ENCODE measurements at regions not wholly inside any gene's neighbourhood (a gene's known extent, or its start where the extent isn't known, plus 50 kb on each side); places are given as distances from the start of the nearest gene placed in this dataset.

- DNase-seq, result no peak
These were observed 110.1 kb upstream of the VEGFC start for GRCh38 chr4:176902710-176903323.

- no peak for DNase-seq
These were observed 114.0 kb upstream of the VEGFC start for GRCh38 chr4:176906709-176907108.

DNA sequence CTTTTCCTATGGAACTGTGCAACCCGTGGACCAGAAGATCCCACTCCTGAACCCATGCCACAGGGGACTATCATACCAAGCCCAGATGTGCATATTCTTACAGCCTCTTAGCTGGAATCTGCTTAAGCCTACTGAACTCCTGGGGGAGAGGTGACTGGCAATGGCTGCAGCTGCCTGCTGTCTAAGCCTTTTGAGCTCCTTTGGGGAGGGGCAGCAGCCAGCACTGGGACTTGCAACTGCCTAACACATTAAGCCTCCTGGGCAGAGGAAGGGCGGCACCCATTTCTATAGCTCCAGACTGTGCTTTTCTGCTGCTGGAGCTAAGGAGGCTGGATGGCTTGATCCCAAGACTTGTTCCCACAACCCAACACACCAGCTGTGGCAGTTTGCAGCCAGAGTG lies 117.9 kb upstream of the VEGFC start:
- no peak for DNase-seq

DNA sequence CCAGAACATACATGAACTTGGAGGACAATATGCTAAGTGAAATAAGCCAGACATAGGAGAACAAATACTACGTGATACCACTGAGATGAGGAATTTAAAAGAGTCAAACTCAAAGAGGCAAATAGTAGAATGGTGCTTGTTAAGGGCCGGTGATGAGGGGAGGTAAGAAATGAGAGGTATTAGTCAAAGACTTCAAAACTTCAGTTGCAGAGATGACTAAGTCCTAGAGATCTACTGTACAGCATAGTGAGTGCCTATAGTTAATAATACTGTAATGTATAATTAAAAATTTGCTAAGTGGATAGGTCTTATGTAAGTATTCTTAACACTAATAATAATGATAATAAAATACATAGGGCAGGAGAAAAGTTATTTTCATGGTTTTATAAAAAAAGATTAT lies 126.9 kb upstream of the VEGFC start:
- no peak for DNase-seq

GRCh38 chr4:176920694-176921093 lies 128.0 kb upstream of the VEGFC start:
- no peak for DNase-seq

DNA sequence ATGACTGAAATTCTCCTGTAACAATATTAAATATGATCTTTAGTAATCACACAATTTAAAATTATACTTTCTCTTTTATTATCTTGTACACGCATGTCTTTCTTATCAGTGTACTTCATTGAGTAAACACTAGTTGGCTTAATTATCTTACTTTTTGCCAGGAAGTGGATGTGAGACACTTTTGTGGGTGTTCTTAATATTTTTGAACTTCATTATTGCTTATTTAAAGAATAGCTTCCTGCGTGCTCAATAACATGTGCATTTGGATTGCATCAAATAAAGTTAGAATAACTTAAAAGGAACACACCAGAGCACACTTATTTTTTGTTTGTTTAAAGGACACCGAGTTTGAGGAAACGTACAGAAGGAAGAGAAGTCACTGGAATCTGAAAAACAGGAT lies 128.5 kb upstream of the VEGFC start:
- DNase-seq, result no peak

GRCh38 chr4:176924238-176924637 lies 131.5 kb upstream of the VEGFC start:
- no peak for DNase-seq

DNA sequence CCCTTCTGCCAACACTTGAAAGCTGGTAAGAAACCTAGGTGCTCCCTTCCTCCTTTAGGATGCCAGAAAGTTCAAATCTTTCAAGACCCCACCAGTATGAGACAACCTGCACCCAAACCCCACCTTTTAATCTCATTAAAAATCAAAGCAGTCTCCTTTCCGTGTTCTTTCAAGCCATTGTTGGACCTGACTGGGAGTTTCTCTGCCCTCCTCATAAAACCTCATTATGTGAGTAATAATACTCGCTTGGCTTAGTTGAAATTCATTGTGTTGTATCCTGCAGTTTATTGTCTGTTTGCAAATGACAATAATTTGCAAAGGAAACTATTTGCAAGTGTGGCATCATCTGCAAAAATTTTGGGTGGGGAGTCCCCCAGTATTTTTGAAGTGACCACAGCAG lies 133.2 kb upstream of the VEGFC start:
- DNase-seq, result no peak

DNA sequence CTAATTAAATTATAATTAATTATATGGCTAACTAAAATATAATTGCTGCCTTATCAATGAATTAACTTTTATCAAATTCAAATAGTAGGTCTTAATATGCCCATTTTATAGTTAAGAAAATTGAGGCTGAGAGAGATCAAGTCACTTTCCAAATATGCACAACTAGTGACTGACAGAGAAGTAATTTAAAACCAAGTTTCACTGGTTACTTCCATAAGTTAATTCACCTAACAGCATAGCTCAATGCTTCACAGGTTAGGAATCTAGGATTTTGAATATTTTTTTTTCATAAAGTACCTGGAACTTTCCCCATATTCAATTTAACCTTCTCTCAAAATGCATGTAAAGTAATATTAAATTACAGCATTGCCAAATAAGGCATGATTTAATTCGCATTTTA lies 134.4 kb upstream of the VEGFC start:
- no peak for DNase-seq

DNA sequence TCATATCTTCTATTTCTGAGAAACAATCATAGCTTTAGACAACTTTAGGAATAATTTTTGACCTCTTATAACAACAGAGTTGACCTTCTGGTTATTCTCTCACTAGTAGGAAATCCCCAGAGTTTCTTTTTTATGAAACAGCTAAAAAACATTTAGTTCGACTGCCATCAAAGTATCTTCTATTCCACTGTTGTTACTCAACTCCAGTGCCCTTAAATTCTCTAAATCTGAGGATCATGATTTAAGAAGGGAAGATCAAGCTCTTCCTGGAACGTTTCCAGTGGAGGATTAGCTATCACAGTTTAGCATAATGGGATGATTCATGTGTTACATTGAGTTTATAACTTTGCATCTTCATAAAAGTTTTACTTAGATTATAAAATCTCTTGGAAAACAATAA lies 134.9 kb upstream of the VEGFC start:
- DNase-seq, result no peak

GRCh38 chr4:176939445-176939844 lies 146.7 kb upstream of the VEGFC start:
- no peak for DNase-seq

GRCh38 chr4:176945334-176945733 lies 152.6 kb upstream of the VEGFC start:
- DNase-seq, result no peak

GRCh38 chr4:176949029-176949428 lies 156.3 kb upstream of the VEGFC start:
- no peak for DNase-seq

DNA sequence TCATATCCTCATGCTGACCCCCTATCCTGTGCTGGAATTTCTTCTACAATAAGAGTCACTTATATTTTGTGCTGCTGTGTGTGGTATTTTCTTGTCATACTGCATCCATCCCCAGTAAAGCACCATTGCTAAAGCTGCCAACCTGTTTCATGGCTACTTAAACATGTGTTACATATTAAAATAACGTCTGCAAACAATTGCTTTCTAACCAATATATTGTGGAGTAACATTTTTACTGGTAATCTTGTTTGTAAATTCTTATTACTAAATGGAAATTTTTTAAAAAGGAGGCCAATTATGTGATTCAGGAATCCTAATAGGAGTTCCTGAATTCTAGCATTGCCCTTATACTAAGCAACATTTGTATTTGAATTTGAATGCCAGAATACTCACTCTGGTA lies 160.3 kb upstream of the VEGFC start:
- DNase-seq, result no peak

- DNase-seq, result no peak
These were observed 164.8 kb upstream of the VEGFC start for GRCh38 chr4:176957353-176958118.

DNA sequence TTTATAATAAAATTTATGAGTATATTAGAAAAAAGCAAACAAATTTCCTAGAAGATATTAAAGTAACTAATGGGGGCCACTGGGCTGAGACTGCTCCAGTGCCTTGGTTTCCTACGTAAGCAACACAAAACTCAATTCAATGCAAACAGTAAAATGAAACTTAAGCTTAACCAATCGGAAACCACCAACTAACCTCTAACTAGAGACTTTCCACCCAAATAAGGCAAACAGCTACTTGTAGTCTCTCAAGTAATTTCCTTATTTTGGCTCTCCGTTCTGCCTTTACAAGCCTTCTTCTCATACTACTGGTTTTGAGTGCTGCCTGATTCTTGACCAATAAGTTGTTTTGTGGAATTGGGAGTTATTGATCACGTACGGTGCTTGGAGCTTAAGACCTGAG lies 167.3 kb upstream of the VEGFC start:
- DNase-seq, result no peak

DNA sequence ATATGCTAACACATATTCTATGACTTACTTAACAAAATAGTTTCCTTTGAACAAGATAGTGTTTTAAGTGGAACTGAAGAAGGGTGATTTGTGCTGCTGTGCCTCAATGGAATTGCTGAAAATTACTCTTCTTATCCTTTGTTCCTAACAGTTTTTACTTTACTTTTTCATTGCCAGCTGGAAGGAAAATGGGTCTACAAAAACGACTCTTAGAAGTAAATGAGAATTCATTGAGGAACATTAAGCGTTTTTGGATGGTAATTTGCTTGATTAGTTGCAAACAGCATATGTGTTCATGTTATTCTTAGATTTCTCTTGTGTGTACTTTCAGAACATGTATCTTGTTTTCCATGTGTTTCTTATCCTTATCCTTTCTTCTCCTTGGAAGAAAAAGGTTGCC lies 170.4 kb upstream of the VEGFC start:
- DNase-seq, result no peak

DNA sequence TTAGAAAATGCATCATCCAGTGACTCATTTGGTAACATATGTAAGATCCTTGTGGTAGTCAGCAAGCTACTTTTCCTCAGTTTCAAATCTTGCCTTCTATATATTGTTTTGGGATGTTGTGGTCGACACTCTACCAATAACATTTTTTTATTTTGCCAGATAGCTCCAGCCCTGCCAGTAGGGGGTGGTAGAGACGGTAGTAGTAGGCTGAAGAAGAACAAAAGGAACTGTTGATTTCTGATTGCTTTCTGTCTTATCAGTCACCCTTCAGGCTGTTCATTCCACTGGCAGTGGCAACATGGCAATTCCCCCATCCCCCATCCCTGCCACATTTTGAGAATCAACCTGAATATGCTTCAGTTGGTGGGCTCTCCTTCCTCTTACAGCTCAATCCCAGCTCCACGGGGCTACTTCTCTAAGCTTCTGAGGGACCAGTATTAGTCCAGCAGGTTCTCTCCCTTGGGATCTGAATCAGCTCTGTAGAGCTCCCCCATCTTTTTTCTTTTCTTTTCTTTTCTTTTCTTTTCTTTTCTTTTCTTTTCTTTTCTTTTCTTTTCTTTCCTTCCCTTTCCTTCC lies 171.5 kb upstream of the VEGFC start:
- DNase-seq, result no peak

DNA sequence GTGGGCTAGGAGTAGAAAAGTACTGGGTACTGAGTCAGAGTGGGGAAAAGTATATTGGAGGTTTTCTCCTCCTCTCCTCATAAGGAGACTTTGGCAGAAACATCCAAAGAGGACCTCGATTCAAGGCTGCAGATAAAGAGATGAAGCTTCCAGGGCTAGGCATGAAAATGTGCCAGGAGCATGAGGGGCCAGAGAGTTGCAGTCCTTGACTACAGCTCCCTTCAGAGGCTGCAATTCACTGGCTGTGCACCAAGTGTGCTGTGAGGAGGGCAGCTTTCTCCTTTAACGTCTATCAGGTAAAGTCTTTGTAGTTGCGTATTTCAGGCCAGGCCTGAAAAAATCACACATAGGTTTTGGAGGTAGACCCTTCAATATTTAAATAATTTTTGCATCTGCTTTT lies 174.9 kb upstream of the VEGFC start:
- no peak for DNase-seq

DNA sequence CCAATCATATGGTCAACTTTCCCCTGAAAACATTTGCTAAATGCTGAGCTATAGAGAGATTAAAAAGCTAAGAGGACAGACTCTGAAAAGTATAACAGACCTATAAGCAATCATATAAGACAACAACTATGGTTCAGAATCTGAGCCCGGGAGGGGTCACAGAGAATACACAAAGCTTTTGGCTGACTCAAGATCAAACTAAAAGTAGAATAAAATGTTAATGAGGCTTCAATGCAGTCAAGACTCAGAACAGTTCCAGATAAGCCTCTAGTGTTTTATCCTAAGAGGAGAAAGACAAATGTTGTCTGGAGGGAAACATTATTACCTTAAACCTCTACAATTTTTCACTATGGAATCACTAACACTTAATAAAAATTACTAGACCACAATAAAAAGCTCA lies 175.4 kb upstream of the VEGFC start:
- no peak for DNase-seq

DNA sequence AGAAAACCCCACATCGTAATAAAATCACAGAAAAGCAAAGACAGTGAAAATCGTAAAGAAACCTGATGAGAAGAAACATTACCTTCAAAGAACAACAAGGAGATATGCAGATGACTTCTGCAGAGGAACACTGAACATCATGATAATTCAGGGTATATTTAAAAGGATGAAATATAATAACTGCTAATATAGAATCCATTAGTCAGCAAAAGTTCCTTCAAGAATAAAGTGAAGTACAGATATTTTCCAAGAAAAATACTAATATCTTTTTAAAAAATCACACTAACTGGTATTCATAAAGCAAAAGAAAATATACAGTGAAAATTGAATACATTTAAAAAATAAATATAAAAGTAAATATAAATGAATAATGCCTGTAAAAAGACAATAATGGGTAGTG lies 176.3 kb upstream of the VEGFC start:
- DNase-seq, result no peak

GRCh38 chr4:176970853-176971252 lies 178.1 kb upstream of the VEGFC start:
- DNase-seq, result no peak

GRCh38 chr4:176971576-176972115 lies 178.9 kb upstream of the VEGFC start:
- DNase-seq, result no peak

DNA sequence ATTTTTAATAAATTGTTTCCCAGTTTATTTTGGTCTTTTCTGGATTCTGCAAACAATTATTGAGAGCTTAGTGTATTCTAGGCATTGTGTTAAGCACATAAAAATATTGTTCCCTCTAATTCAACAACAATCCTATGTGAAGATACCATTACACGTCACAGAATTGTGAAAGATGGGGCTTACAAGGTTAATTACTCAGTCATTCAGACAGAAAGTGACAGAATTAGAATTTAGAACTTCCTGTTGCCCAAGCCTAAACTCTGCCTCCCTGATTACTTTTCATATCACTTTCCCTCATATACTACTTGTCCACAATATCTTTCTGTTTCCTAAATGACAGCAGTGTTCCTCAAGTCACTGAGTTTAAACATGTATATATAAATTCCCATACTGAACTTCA lies 186.7 kb upstream of the VEGFC start:
- DNase-seq, result no peak
